ENCODE measurements at regions not wholly inside any gene's neighbourhood (a gene's known extent, or its start where the extent isn't known, plus 50 kb on each side); places are given as distances from the start of the nearest gene placed in this dataset.

GRCh38 chr7:125804273-125804672, 874.6 kb upstream of the POT1 start:
- no peak for DNase-seq (ENCODE audit: low spot score)
- H3K9me3 Mint-ChIP-seq (ENCODE audit: unreplicated experiment): no peaks in the 10 kb centered on the region

GRCh38 chr7:125780153-125780552, 850.5 kb upstream of the POT1 start:
- no peak for DNase-seq (ENCODE audit: low spot score)
- no peaks in the 10 kb centered on the region for H3K4me1 Mint-ChIP-seq (ENCODE audit: unreplicated experiment)
- H3K27ac Mint-ChIP-seq (ENCODE audit: unreplicated experiment): no peak overlapping the region
- H3K4me3 Mint-ChIP-seq (ENCODE audit: unreplicated experiment): no peak overlapping the region
- H3K9me3 Mint-ChIP-seq (ENCODE audit: unreplicated experiment): no peaks in the 10 kb centered on the region
- H3K36me3 Mint-ChIP-seq (ENCODE audit: low read depth, unreplicated experiment): no peaks in the 10 kb centered on the region
- H3K27me3 Mint-ChIP-seq (ENCODE audit: unreplicated experiment): no peaks in the 10 kb centered on the region
- no peak for TF ChIP-seq CTCF (IDR thresholded peaks at IDR 0.05; ENCODE audit: unreplicated experiment)

More at GRCh38 chr7:125804273-125804672, 874.6 kb upstream of the POT1 start:
- no peak for TF ChIP-seq CTCF (IDR thresholded peaks at IDR 0.05; ENCODE audit: unreplicated experiment)
- H3K27me3 Mint-ChIP-seq (ENCODE audit: unreplicated experiment): peaks cover 1% of the 10 kb centered on the region
- no peaks in the 10 kb centered on the region for H3K4me1 Mint-ChIP-seq (ENCODE audit: unreplicated experiment)
- no peak overlapping the region for H3K27ac Mint-ChIP-seq (ENCODE audit: unreplicated experiment)
- no peak overlapping the region for H3K4me3 Mint-ChIP-seq (ENCODE audit: unreplicated experiment)
- no peaks in the 10 kb centered on the region for H3K36me3 Mint-ChIP-seq (ENCODE audit: low read depth, unreplicated experiment)

- H3K36me3 Mint-ChIP-seq (ENCODE audit: low read depth, unreplicated experiment): no peaks in the 10 kb centered on the region
- no peak for TF ChIP-seq CTCF (IDR thresholded peaks at IDR 0.05; ENCODE audit: unreplicated experiment)
- no peak overlapping the region for H3K4me3 Mint-ChIP-seq (ENCODE audit: unreplicated experiment)
- no peaks in the 10 kb centered on the region for H3K27me3 Mint-ChIP-seq (ENCODE audit: unreplicated experiment)
- no peak overlapping the region for H3K27ac Mint-ChIP-seq (ENCODE audit: unreplicated experiment)
- DNase-seq (ENCODE audit: low spot score): no peak
- no peaks in the 10 kb centered on the region for H3K9me3 Mint-ChIP-seq (ENCODE audit: unreplicated experiment)
- H3K4me1 Mint-ChIP-seq (ENCODE audit: unreplicated experiment): no peaks in the 10 kb centered on the region
Observed at GRCh38 chr7:125775317-125775716, 845.7 kb upstream of the POT1 start.

GRCh38 chr7:125773113-125773785, 843.6 kb upstream of the POT1 start:
- peaks cover 1% of the 10 kb centered on the region for H3K27me3 Mint-ChIP-seq (ENCODE audit: unreplicated experiment)

More at GRCh38 chr7:125773113-125773785, 843.6 kb upstream of the POT1 start:
- no peak overlapping the region for H3K4me3 Mint-ChIP-seq (ENCODE audit: unreplicated experiment)
- H3K4me1 Mint-ChIP-seq (ENCODE audit: unreplicated experiment): no peaks in the 10 kb centered on the region
- H3K9me3 Mint-ChIP-seq (ENCODE audit: unreplicated experiment): no peaks in the 10 kb centered on the region
- no peaks in the 10 kb centered on the region for H3K36me3 Mint-ChIP-seq (ENCODE audit: low read depth, unreplicated experiment)
- no peak for TF ChIP-seq CTCF (IDR thresholded peaks at IDR 0.05; ENCODE audit: unreplicated experiment)
- DNase-seq (ENCODE audit: low spot score): no peak
- no peak overlapping the region for H3K27ac Mint-ChIP-seq (ENCODE audit: unreplicated experiment)
